ENCODE measurements at regions not wholly inside any gene's neighbourhood (a gene's known extent, or its start where the extent isn't known, plus 50 kb on each side); places are given as distances from the start of the nearest gene placed in this dataset.

DNA sequence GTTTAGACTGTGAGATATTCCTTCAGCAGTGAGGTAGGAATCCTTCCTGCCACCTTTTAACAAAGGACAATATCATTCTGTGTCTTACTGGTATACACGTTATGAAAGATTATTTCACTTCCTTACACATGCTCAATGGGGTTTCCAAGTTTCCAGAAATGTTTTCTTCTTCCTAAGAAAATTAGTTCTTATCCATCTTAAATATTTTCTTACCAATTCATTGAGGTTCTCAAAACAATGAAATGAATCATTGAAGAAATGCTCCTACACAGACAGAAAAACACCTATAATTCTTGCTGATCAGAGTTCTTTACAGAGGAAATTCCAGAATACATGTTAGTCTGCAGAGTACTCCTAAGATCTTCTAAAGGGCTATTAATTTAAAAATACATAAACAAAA, 51.4 kb upstream of the SEC61G start:
- DNase-seq (ENCODE audit: low read depth), result no peak

DNA sequence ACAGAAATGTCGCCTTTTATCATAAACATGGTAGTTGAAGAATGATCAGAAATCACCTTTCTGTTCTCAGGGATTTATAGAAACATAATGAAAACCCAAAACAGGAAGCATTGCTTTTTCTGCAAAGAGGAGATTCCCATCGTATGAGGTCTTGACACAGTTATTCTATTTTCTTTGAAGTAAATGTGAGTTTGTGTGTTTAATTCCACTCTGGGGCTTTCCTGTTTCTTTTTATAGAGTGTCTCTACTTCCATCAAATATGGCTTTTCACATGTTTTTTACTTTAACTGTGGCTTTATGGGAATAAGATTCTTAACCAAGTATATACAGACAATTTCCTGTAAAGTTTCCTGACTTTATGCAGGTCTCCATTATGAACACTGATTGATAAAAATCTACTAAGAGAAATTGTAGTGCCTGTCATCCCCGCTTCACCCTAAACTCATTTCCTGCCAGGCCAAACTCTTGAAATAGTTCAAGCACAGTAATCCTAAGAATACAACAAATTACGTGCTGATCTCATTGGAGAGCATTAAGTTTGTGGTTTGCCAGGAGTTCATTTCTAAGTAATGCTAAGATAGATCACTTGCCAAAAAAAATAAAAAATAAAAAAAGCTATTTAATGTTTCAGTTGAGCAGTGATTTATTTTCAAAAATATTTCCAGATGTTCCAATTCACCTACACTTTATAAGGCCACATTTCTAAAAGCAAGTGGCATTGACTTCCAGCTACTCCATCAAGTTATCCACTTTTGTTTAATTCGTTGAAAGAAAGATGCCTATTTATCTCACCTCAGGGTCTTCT, 52.2 kb upstream of the SEC61G start:
- peak; percentile 82 for DNase-seq (ENCODE audit: low read depth)

DNA sequence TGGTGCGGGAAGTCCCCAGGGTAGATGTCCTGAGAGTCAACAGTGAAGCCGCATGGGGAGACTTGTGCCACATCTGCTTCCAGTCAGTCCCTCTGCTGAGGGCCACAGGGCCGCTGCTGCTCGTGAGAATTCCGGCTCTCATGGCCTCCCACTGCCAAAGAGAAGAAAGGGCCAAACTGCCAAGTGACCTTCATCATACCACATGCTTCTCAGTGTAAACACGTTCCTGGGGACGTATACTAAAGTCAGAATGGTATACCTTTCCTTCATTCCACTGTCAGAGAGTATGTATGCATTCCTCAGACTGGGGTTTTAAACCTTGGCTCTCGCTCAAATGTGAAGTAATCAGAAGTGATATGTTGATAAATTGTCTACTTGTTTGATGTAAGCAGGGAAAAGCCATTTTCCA, 52.8 kb upstream of the SEC61G start:
- no peak for DNase-seq (ENCODE audit: low read depth)

DNA sequence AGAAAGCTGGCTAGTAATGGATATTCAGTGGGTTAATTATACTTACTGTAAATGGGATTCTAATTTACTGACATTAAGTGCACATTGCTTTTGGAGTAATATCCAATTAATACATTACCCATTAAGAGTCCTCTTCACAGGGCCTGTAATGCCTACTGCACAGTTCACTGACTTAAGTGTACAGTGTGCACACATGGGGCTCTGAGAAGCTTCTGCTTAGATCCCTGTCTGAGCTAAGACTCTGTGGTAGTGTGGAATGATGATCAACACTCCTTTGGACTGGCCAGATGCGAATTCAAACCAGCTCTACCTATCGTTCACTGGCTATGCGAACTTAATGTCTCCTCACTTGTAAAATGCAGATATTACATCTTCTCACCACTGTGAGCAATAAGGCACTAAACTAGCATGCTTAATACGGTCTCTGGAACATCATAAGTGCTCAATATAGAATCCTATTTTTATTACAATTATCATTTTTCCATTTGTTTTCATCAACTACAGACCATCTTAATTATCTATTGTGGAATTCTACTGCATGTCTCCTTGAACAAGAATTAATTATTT, 53.8 kb upstream of the SEC61G start:
- peak; percentile 18 for DNase-seq (ENCODE audit: low read depth)

DNA sequence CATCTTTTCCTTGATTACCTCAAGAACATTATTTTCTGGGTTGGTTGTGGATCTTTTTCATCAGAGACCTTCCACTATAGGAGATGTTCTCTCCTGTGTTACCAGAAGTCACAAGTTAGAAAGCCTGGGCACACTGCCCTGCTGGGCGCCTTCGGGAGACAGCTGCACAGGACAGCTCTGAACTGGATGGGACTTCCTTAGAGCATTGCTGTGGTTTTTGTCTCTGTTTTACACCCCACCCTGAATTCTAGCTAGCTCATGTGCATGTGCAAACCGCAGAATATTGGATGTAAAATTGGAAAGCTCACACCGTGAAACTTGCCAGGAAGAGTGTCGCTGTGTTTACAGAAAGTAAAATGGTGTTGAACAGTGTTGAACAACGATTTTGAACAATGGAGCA, 54.4 kb upstream of the SEC61G start:
- DNase-seq (ENCODE audit: low read depth), result peak; percentile 90

DNA sequence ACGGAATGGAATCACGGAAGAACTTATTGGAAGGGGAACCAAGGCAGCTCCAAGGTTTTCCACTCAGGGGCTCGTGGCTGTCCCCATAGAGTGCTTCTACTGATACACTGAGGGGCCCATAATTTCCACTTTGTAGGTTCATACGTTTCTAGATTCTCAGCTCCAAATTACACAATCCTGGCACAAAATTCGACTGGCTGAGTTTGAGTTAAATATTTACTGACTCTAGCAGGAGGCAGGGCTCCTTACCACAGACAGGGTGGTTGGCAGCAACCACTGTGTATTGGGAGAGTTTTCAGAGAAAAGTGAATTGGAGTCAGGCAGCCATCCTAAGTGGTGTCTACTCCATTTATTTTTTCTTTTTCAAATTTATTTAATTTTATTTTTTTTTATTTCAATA, 55.4 kb upstream of the SEC61G start:
- no peak for DNase-seq (ENCODE audit: low read depth)

DNA sequence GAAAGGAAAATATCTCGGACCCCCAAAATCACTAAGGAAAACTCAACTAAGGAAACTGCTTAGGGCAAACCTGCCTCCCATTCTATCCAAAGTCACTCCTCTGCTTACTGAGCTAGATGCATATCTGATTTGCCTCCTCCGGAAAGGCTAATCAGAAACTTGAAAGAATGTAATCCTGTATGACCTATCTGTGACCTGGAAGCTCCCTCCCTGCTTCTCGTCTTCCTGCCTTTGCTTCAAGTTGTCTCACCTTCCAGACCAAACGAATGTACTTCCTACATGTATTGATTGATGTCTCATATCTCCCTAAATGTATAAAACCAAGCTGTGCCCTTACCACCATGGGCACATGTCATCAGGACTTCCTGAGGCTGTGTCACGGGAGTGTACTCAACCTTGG, 58.1 kb upstream of the SEC61G start:
- no peak for DNase-seq (ENCODE audit: low read depth)

DNA sequence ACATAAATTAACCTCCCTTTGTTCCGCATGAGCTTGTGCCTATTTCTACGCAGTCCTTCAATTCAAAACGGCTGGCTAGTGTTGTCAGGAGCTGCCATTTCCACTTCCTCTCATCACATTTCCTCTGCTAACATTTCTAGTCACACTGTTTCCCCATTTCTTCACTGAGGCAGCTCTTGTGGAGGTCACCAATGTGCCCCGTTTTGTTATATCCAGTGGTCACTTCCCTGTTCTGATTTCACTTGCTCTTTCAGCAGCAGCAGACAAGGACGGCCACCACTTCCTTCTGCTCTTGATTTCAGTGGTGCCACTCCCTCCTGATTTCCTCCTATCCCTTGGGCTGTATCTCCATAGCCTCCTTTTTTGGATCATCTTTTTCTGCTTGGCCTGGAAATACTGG, 64.8 kb upstream of the SEC61G start:
- DNase-seq (ENCODE audit: low read depth), result no peak

DNA sequence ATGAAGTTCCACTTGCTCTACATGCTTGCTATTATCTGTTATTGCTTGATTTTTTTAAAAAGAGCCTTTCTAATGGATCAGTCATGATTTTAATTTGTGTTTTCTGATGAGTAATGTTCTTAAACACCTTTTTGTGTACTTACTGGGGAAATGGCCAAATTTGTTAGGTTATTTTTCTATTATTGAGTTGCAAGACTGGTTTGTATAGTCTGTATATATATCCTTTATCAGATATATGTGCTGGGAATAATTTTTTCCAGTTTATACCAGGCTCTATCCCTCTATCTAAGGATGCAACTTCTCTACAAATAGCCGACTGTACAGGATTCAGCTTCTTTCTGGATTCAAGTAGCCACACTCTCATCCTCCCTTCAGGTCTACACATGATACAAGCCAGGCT, 65.6 kb upstream of the SEC61G start:
- no peak for DNase-seq (ENCODE audit: low read depth)

DNA sequence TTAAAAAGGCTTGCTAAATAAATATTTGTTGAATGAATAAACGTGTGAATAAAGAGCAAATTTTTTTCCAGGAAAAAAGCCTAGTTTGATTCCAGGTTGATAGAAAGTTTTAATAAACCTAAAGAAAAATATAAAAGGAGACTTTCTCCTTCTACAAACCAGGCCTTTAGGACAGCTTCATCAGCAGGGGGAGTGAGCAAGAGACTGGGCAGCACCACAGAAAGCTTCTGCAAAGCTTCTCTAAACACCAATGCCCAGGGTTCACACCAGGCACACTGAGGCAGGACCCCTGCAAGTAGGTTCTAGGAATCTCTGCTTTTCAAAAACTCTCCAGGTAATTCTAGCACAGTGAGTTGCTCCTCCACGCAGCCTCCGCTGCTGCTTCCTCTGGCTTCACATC, 66.4 kb upstream of the SEC61G start:
- no peak for DNase-seq (ENCODE audit: low read depth)

DNA sequence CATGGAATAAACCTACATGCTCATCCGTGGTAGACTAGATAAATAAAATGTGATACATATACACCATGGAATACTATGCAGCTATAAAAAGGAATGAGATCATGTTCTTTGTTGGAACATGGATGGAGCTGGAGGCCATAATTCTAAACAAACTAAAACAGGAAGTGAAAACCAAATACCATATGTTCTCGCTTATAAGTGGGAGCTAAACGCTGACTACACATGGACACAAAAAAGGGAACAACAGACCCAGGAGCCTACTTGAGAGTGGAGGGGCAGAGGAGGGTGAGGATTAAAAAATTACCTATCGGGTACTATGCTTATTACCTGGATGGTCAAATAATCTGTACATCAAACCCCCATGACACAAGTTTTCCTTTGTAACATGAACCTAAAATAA, 68.7 kb upstream of the SEC61G start:
- DNase-seq (ENCODE audit: low read depth), result no peak

DNA sequence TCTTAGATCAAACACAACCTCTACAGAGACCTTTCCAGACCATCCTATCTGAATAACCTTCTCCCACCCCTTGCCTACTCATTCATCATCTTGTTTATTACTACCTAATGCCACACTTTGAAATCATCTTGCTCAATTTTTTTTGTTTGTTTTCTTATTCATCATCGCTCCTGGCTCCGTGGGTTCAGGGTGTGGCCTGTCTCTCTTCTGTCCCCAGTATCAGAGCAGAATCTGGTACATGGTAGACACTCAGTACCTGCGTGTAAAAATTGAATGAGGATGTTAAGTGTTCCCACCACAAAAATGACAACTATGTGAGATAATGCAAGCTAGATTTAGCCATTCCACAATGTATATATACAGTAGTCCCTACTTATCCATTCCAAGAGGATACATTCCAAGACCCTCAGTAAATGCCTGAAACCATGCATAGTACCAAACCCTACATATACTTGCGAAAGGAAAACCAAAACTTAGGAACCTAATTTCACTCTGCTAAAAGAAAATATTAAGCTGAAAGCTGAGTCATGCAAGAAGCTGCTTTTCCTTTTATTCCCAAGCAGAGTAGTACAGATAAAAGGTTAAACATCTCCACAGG, 72.1 kb upstream of the SEC61G start:
- DNase-seq (ENCODE audit: low read depth), result no peak

DNA sequence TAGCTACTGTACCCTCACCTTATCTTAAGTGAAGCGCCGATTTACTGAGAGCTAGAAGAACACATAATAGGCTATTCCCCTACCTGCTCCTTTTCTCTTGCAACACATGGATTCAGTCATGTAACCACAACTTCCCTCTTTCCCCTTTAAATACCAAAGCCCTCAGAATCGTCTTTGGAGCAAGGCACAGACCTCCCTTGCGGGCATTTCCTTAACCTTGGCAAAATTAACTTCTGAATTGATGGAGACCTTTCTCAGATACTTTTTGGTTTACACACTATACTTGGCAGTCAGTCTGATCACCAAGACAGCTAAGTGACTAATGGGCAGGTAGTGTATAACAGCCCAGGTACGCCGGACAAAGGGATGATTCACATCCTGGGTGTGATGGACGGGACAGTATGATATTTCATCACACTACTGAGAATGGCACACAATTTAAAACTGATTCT, 72.7 kb upstream of the SEC61G start:
- no peak for DNase-seq (ENCODE audit: low read depth)

DNA sequence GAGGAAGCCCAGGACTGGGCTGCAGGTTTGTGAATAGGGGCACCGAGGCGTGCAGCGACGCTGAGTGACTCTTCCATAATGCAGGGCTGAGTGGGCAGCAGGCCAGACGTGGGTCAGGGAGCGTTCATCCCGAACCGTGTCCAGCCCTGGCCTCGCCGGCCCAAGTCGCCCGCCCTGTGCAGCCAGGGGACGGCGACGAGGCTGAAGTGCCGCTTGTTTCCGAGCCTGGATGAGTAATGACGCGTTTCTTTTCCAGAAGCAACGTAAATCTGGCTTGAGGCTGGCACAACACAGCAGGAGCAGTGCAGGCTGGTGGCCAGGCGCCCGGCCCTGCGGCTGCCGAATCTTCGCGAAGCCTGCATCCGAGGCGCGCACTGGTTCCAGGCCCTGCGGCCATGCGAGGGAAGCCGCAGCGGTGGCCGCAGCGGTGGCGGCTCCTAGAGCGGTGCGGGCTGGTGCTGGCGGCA, 74.0 kb upstream of the SEC61G start:
- DNase-seq (ENCODE audit: low read depth), result no peak

DNA sequence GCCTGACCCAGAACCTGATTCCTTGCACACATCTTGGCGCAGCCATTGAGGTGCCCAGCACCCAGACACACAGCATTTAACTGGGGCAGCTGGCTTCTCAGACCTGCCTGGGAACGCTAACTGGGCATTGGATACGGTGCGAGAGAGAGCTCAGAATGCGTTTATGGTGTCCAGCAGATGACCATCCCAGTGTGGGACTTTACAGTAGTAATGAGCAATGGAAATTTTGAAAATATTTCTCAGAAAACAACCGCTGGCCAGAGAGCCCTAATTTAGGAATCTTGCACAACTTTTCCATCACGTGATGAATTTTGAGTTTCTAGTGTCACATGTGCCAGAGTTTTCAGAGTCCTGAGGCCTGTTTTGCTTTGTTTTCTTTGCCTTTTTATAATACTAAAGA, 78.2 kb upstream of the SEC61G start:
- DNase-seq (ENCODE audit: low read depth), result no peak

DNA sequence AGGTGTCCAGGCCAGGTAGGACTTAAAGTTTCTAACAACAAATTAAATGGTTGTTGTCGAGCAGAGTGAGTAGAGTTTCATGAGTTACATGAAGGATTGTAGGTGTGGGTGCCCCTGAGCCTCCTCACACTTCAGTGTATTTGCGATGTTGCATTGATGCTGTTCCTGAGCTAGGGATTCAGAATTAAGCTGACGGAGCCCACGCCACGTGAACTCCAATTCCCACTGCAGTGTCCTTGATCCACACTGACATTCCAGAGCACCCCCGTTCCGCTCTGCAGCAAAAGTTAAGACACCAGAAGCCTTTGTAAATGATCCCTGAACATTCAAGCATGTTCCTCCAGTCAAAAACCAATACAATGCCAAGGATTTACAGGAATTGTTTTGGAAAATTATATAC, 78.8 kb upstream of the SEC61G start:
- DNase-seq (ENCODE audit: low read depth), result no peak

DNA sequence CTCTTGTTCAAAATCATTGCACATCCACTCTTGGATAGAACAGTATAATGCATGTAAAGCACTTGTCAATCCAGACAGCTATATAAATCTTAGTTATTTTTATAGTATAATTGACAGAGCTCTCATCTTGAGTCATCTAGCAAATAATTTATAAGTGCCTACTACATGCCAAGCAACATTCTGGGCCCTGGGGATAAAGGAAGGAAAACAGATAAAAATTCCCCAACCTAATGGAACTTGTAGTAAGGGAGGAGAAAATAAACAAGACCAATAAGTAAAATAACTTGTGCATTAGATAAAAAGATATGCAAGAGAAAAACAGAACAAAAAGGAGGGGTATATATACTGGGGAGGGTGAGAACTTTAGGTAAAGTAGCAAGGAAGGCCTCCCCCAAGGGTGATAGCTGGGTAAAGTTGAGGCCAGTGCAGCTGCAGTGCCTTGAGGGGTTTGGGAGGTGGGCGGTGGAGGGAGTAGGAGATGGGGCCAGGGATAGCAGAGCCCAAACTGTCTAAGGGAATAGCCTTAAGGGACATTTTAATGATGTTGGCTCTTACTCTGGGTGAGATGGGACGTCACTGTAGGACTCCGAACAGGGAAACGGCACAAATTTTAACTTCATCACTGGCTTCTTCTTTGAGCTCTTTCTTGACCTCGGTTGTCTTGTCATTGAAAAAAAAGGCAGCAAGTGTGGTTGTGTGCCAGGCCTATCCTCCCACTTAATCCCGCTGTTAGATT, 79.3 kb upstream of the SEC61G start:
- no peak for DNase-seq (ENCODE audit: low read depth)

DNA sequence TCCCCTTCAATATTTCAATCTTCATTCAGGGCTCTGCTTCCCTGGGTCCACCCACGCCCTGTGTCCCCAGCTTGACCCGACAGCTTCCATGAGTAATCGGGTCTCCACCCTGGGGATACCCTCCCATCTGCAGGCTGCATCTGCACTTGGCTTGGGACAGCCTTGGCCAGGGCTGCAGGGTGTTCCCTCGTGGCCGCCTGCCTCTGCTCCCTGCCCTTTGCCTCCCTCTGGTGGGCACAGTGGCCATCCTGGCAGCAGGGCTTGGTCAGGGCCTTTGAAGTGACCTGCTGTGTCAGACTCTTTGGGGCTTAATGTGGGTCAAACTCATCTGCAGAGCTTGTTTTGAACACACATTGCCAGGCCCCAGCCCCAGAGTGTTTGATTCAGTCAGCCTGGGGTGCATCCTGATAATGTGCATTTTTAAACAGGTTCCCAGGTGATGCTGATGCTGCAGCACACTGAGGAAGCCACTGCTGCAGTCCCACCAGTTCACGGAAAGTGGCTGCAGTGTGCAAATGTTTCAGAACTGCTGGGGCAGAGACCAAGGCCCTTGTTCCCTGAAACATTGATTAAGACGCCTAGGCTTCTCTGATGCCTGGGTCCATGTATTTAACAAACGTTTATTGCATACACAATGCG, 80.7 kb upstream of the SEC61G start:
- DNase-seq (ENCODE audit: low read depth), result peak; percentile 84

DNA sequence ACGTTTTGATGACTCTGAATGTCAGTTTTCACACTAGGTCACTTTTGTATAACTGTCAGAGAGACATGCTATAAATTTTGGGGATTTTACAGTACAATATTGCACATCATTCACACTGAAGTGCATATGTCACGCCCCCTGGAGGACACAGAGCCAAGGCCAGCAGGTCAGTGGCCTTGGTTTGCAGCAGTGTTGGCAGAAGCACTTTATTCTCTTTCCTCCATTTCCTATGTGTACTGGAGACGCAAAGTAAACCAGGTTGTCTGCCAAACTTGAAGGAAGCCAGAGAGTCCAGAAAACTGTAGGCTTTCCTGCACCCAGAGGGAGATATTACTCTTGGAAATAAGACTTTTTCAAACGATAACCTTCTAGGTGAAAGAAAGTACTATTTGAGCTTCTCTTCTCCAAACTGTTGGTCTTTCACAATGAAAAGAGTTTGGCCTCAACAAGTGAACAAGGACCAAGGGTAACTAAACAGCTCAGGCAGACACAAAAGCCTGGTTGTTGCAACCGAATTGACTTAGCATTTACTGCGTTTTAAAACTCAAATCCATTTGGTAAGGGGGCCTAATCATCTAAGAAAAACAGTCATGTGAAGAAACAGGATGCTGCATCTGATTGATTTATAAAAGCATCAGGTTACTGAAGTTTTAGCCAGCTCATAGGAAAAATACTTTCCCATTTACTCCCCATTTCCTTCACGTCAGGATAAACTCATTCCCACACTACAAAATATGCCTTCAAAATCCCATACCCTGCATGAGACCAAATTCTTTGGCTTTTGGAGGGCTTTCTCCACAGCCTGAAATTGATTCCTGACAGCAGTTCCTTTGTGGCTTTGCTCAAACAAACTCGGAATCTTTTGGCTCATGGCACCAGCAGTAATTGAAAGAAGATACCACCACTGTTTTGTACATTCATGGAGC, 83.0 kb upstream of the SEC61G start:
- DNase-seq (ENCODE audit: low read depth), result peak; percentile 71

DNA sequence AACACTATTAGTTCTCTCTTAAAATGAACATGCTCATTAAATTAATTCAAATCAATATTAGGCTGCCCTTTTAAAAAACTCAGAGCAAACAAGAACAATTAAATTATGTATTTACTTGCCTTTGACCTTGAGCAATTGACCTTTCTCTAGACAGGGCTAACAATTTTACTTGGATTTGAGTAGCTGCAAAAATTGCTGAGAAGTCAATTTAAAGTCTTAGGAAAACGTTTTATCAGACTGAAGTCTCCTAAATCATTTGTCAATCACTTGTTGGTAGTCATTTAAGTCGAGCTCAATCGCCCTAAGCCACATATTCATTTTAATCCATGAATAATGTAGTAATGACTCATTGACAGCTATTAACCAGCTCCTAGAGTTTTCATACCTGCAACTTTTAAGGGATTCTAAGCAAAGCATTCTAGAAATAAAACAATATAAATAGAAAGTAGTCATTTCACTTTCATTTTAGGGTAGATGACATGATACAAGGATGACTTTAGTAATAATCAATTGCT, 84.9 kb upstream of the SEC61G start:
- no peak for DNase-seq (ENCODE audit: low read depth)
